ENCODE measurements at regions not wholly inside any gene's neighbourhood (a gene's known extent, or its start where the extent isn't known, plus 50 kb on each side); places are given as distances from the start of the nearest gene placed in this dataset.

- no peak overlapping the region for H3K27ac Mint-ChIP-seq
- H3K4me1 Mint-ChIP-seq: no peaks in the 10 kb centered on the region
- no peaks in the 10 kb centered on the region for H3K27me3 Mint-ChIP-seq (ENCODE audit: low read depth)
- no peaks in the 10 kb centered on the region for H3K9me3 Mint-ChIP-seq
- TF ChIP-seq, protein P1, sequence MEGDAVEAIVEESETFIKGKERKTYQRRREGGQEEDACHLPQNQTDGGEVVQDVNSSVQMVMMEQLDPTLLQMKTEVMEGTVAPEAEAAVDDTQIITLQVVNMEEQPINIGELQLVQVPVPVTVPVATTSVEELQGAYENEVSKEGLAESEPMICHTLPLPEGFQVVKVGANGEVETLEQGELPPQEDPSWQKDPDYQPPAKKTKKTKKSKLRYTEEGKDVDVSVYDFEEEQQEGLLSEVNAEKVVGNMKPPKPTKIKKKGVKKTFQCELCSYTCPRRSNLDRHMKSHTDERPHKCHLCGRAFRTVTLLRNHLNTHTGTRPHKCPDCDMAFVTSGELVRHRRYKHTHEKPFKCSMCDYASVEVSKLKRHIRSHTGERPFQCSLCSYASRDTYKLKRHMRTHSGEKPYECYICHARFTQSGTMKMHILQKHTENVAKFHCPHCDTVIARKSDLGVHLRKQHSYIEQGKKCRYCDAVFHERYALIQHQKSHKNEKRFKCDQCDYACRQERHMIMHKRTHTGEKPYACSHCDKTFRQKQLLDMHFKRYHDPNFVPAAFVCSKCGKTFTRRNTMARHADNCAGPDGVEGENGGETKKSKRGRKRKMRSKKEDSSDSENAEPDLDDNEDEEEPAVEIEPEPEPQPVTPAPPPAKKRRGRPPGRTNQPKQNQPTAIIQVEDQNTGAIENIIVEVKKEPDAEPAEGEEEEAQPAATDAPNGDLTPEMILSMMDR (IDR thresholded peaks at IDR 0.05; ENCODE audit: unreplicated experiment): no peak
- H3K36me3 Mint-ChIP-seq: no peaks in the 10 kb centered on the region
- no peak for DNase-seq (ENCODE audit: low spot score in 2 of 2, unreplicated experiment in 2 of 2)
- H3K4me3 Mint-ChIP-seq: no peak overlapping the region
Measured at GRCh38 chr4:129916991-129917390, 821.0 kb downstream of the C4orf33 start.

DNA sequence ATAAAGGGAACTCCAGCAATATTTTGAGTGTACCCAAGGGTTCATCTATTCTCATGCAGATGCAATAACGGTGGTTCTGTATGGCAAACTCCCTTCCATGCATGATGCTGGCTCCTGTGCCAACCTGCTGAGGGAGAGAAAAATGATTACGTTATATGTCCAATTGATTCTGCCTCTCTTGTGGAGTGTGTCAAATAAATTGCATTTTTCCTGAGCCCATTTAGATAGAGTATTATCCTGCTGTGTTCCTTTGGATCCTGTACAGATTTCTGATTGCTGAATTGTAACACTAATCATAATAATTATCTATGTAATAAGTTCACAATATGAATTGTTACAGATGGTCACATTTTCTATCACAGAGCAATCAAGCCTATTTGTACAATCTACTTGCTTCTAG, 821.7 kb downstream of the C4orf33 start:
- TF ChIP-seq, protein P1 (IDR thresholded peaks at IDR 0.05; ENCODE audit: unreplicated experiment): no peak
- no peak overlapping the region for H3K4me3 Mint-ChIP-seq
- no peaks in the 10 kb centered on the region for H3K36me3 Mint-ChIP-seq
- H3K9me3 Mint-ChIP-seq: no peaks in the 10 kb centered on the region
- H3K27me3 Mint-ChIP-seq (ENCODE audit: low read depth): no peaks in the 10 kb centered on the region
- no peak overlapping the region for H3K27ac Mint-ChIP-seq
- no peaks in the 10 kb centered on the region for H3K4me1 Mint-ChIP-seq
- no peak for DNase-seq (ENCODE audit: low spot score in 2 of 2, unreplicated experiment in 2 of 2)

- H3K9me3 Mint-ChIP-seq: no peaks in the 10 kb centered on the region
- peaks cover 10% of the 10 kb centered on the region for H3K4me1 Mint-ChIP-seq
- TF ChIP-seq, protein P1 (IDR thresholded peaks at IDR 0.05; ENCODE audit: unreplicated experiment): no peak
- no peak for DNase-seq (ENCODE audit: low spot score in 2 of 2, unreplicated experiment in 2 of 2)
- no peak overlapping the region for H3K27ac Mint-ChIP-seq
- H3K4me3 Mint-ChIP-seq: no peak overlapping the region
- no peaks in the 10 kb centered on the region for H3K27me3 Mint-ChIP-seq (ENCODE audit: low read depth)
- no peaks in the 10 kb centered on the region for H3K36me3 Mint-ChIP-seq
Measured at GRCh38 chr4:129926936-129927335, 831.0 kb downstream of the C4orf33 start.

DNA sequence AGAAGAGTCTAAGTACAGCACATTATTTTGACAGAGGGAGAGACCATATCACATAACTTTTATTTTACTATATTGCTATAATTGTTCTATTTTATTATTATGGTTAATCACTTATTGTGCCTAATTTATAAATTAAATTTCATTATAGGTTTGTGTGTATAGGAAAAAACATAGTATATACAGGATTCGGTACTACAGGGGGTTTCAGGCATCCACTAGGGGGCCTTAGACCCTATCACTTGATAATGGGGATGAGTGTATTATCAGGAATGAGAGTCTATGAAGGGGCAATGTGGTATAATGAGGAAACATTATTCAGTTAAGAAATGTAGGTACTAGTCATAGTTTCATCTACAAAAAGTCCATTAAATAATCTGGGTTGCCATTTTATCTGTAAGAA, 833.1 kb downstream of the C4orf33 start:
- peaks cover 8% of the 10 kb centered on the region for H3K4me1 Mint-ChIP-seq
- no peaks in the 10 kb centered on the region for H3K9me3 Mint-ChIP-seq
- DNase-seq (ENCODE audit: low spot score in 2 of 2, unreplicated experiment in 2 of 2): no peak
- TF ChIP-seq, protein P1 (IDR thresholded peaks at IDR 0.05; ENCODE audit: unreplicated experiment): no peak
- H3K4me3 Mint-ChIP-seq: no peak overlapping the region
- no peaks in the 10 kb centered on the region for H3K36me3 Mint-ChIP-seq
- H3K27me3 Mint-ChIP-seq (ENCODE audit: low read depth): no peaks in the 10 kb centered on the region
- H3K27ac Mint-ChIP-seq: no peak overlapping the region

DNA sequence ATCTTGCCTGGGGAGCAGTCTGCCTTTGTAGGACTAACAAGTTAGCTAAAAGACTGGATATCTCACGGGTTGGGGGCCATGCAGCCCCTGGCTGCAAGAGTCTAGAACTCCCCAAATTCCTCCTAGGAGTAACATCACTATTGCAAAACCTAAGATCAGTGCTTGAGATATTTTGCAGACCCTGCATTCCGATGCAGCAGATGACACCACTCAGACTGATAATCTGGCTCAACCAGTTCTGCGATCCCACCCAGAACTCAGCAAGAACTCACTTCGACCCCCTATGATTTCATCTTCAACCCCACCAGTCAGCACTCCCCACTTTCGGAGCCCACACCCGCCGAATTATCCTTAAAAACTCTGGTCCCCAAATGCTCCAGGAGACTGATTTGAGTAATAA, 834.0 kb downstream of the C4orf33 start:
- H3K4me3 Mint-ChIP-seq: peak overlapping the region; percentile 61
- no peaks in the 10 kb centered on the region for H3K36me3 Mint-ChIP-seq
- TF ChIP-seq, protein P1 (IDR thresholded peaks at IDR 0.05; ENCODE audit: unreplicated experiment): no peak
- DNase-seq (ENCODE audit: low spot score in 2 of 2, unreplicated experiment in 2 of 2): no peak
- H3K9me3 Mint-ChIP-seq: no peaks in the 10 kb centered on the region
- no peaks in the 10 kb centered on the region for H3K27me3 Mint-ChIP-seq (ENCODE audit: low read depth)
- peaks cover 8% of the 10 kb centered on the region for H3K4me1 Mint-ChIP-seq
- peak overlapping the region; percentile 66 for H3K27ac Mint-ChIP-seq

DNA sequence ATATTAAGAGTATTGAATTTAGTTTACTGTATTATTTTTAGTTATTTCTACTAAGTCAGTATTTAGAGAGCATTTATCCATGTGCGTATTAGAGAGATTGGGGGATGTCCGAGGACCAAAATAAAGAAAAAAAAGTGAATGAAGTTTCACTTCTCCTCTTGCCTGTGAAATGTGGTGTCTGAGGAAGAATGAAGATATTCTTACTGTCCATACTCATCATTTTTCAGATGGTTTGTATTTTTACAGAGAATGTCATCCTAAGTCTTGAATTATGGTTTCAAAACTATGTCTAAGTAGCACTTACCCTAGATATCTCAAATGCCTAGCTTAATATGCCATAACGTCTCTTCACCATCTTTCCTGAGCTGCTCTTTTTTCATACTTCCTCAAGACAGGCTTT, 854.3 kb downstream of the C4orf33 start:
- DNase-seq (ENCODE audit: low spot score in 2 of 2, unreplicated experiment in 2 of 2): no peak
- Mint-ChIP-seq H3K27me3 (ENCODE audit: low read depth) (no peaks in the 10 kb centered on the region), H3K4me1 (peaks cover 15% of the 10 kb centered on the region), H3K27ac (no peak overlapping the region), H3K36me3 (no peaks in the 10 kb centered on the region), H3K4me3 (no peak overlapping the region), H3K9me3 (peaks cover 6% of the 10 kb centered on the region)
- TF ChIP-seq, protein P1 (IDR thresholded peaks at IDR 0.05; ENCODE audit: unreplicated experiment): no peak
